ENCODE measurements at regions not wholly inside any gene's neighbourhood (a gene's known extent, or its start where the extent isn't known, plus 50 kb on each side); places are given as distances from the start of the nearest gene placed in this dataset.
"Not testable (repeated sequence)": the region's sequence is repeated elsewhere in the genome, so short reads cannot be mapped to it uniquely, and the experiment has no call there.

DNA sequence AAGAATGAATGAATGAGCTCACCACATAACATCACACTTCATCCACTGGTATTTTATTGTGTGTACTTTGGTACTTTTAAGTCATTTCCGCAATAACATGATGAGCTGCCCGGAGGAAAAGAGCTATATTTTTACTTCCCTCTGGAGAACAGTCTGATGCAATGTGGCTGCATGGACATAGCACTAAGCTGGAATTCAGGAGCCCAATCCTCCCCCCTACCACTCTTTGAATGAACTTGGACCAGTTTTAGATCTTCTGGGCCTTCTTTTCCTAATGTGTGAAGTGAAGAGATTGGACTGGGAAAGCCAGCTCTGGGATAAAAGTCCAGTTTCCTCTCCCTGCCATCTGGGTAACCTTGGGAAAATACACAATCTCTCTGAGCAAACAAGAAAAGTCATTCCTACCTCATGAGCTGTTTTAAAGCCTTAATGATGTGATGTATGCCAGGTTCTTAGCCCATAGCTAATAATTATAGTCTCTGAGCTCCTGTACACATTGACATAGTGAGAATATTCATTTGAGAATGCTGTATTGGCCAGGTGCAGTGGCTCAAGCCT, 79.3 kb downstream of the ABCC12 start:
- DNase-seq (no peak), ATAC-seq (ENCODE audit: low read depth in 2 of 2) (no peak)
- H3K9me3 ChIP-seq (ENCODE audit: control insufficient read depth in 2 of 2, low read length in 2 of 2) = no peaks in the 10 kb centered on the region
- H3K27me3 ChIP-seq (ENCODE audit: control insufficient read depth, insufficient read depth, low read length) = no peaks in the 10 kb centered on the region
- H3K4me1 ChIP-seq (ENCODE audit: control insufficient read depth, insufficient read depth, low read length, poor library complexity, severe bottlenecking) = no peaks in the 10 kb centered on the region
- no peaks in the 10 kb centered on the region for H3K36me3 ChIP-seq (ENCODE audit: control insufficient read depth, insufficient read depth, low read length)
- Mint-ChIP-seq H3K4me3 (no peak overlapping the region), H3K9me3 (peaks cover 0 to 5% (median 0%) of the 10 kb centered on the region in 7 donors), H3K36me3 (no peaks in the 10 kb centered on the region), H3K27me3 (peaks cover 4% of the 10 kb centered on the region), H3K27ac (no peak overlapping the region), H3K4me1 (no peaks in the 10 kb centered on the region)
- H3K27ac ChIP-seq (ENCODE audit: insufficient read depth, low read length, poor library complexity, severe bottlenecking) = no peak overlapping the region
- H3K4me3 ChIP-seq (ENCODE audit: low read depth, low read length) = no peak overlapping the region

DNA sequence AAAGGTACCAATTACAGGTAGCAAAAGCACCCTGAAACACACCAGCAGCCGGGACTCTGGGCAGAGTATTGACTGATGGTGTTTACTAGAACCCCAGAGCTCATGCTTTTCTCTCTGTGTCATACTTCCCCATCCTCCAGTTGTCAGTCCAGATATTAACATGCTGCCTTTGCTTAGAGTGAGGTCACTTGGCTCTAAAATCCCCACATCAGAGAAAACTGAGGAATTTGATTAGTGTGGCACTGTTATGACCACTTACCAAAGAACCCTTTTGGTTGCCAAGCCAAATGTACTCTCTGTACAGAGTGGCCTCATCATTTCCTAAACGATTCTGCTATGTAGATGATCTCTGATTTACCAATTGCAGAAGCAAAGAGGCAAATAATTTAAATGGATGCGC, 80.4 kb downstream of the ABCC12 start:
- H3K36me3 ChIP-seq (ENCODE audit: control insufficient read depth, insufficient read depth, low read length) = no peaks in the 10 kb centered on the region
- Mint-ChIP-seq H3K4me1 (no peaks in the 10 kb centered on the region), H3K4me3 (no peak overlapping the region), H3K27me3 (peaks cover 4% of the 10 kb centered on the region), H3K27ac (no peak overlapping the region), H3K9me3 (peaks cover 0 to 8% (median 0%) of the 10 kb centered on the region in 7 donors), H3K36me3 (no peaks in the 10 kb centered on the region)
- no peak overlapping the region for H3K27ac ChIP-seq (ENCODE audit: insufficient read depth, low read length, poor library complexity, severe bottlenecking)
- no peak for DNase-seq
- no peaks in the 10 kb centered on the region for H3K4me1 ChIP-seq (ENCODE audit: control insufficient read depth, insufficient read depth, low read length, poor library complexity, severe bottlenecking)
- ATAC-seq (ENCODE audit: low read depth in 2 of 2) = no peak
- no peak overlapping the region for H3K4me3 ChIP-seq (ENCODE audit: low read depth, low read length)
- no peaks in the 10 kb centered on the region for H3K27me3 ChIP-seq (ENCODE audit: control insufficient read depth, insufficient read depth, low read length)
- no peaks in the 10 kb centered on the region for H3K9me3 ChIP-seq (ENCODE audit: control insufficient read depth in 2 of 2, low read length in 2 of 2)

DNA sequence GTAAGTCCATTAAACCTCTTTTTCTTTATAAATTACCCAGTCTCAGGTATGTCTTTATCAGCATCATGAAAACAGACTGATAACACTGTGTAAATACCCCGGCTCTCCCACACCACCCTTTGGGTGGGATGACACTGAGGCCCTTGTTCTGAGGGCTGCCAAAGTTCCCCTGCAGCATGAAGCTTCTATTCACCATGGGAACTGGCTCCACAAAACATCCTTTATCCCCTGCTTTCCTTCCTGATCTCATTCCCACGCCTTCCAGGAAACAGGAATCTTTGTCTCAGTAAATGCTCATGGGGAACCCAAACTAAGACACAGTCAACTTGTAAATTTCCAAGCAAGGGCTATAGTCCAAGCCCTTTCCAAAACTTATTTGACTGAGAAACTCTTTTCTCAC, 88.4 kb downstream of the ABCC12 start:
- Mint-ChIP-seq H3K4me3 (no peak overlapping the region), H3K4me1 (no peaks in the 10 kb centered on the region), H3K9me3 (peaks cover 0 to 7% (median 1%) of the 10 kb centered on the region in 7 donors), H3K36me3 (no peaks in the 10 kb centered on the region), H3K27me3 (peaks cover 17% of the 10 kb centered on the region), H3K27ac (no peak overlapping the region)
- Histone ChIP-seq H3K4me3 (ENCODE audit: low read depth, low read length) (no peak overlapping the region), H3K36me3 (ENCODE audit: control insufficient read depth, insufficient read depth, low read length) (no peaks in the 10 kb centered on the region), H3K4me1 (ENCODE audit: control insufficient read depth, insufficient read depth, low read length, poor library complexity, severe bottlenecking) (no peaks in the 10 kb centered on the region), H3K27ac (ENCODE audit: insufficient read depth, low read length, poor library complexity, severe bottlenecking) (no peak overlapping the region), H3K27me3 (ENCODE audit: control insufficient read depth, insufficient read depth, low read length) (no peaks in the 10 kb centered on the region), H3K9me3 (ENCODE audit: control insufficient read depth in 2 of 2, low read length in 2 of 2) (no peaks in the 10 kb centered on the region)
- DNase-seq = no peak
- no peak for ATAC-seq (ENCODE audit: low read depth in 2 of 2)

DNA sequence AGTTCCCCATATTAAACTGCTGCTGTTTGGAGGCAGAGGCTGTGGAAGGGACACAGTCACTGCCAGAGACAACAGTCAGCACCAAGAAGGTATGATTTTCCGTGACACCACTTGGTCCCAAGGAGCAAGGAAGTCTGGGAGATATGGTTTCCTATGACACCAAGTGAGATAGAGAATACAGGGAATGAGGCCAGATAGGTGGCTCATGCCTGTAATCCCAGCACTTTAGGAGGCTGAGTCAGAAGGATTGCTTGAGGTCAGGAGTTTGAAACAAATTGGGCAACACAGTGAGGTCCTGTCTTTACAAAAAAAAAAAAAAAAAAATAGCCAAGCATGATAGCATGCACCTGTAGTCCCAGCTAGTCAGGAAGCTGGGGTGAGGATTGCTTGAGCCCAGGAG, 90.8 kb downstream of the ABCC12 start:
- Mint-ChIP-seq H3K4me1 (no peaks in the 10 kb centered on the region), H3K9me3 (peaks cover 0 to 8% (median 1%) of the 10 kb centered on the region in 7 donors), H3K27ac (no peak overlapping the region), H3K4me3 (no peak overlapping the region), H3K36me3 (no peaks in the 10 kb centered on the region), H3K27me3 (peaks cover 18% of the 10 kb centered on the region)
- no peaks in the 10 kb centered on the region for H3K4me1 ChIP-seq (ENCODE audit: control insufficient read depth, insufficient read depth, low read length, poor library complexity, severe bottlenecking)
- no peak for DNase-seq
- no peaks in the 10 kb centered on the region for H3K36me3 ChIP-seq (ENCODE audit: control insufficient read depth, insufficient read depth, low read length)
- ATAC-seq (ENCODE audit: low read depth in 2 of 2) = no peak
- no peaks in the 10 kb centered on the region for H3K9me3 ChIP-seq (ENCODE audit: control insufficient read depth in 2 of 2, low read length in 2 of 2)
- H3K27me3 ChIP-seq (ENCODE audit: control insufficient read depth, insufficient read depth, low read length) = no peaks in the 10 kb centered on the region
- no peak overlapping the region for H3K27ac ChIP-seq (ENCODE audit: insufficient read depth, low read length, poor library complexity, severe bottlenecking)
- H3K4me3 ChIP-seq (ENCODE audit: low read depth, low read length) = no peak overlapping the region

DNA sequence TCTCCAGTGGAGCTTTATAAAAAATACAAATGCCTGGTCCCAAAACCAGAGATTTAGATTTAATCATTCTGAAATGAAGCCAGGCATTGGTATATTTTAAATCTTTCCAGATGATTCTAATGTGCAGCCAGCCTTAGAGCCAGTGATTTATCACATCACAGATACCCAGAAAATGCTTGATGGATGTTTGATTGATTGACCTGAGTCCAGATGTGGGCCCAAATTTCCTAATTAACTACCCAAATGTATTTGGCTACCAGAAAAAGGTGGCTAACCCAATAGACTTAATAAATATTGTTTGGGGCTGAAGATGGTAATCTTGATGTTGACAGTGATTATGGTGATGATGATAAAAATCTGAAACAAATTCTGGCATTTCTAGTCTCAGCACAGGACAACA, 93.1 kb downstream of the ABCC12 start:
- no peaks in the 10 kb centered on the region for H3K36me3 Mint-ChIP-seq
- H3K9me3 ChIP-seq (ENCODE audit: control insufficient read depth in 2 of 2, low read length in 2 of 2) = no peaks in the 10 kb centered on the region
- no peaks in the 10 kb centered on the region for H3K36me3 ChIP-seq (ENCODE audit: control insufficient read depth, insufficient read depth, low read length)
- H3K27me3 ChIP-seq (ENCODE audit: control insufficient read depth, insufficient read depth, low read length) = no peaks in the 10 kb centered on the region
- no peak for DNase-seq
- peaks cover 15% of the 10 kb centered on the region for H3K27me3 Mint-ChIP-seq
- H3K27ac ChIP-seq (ENCODE audit: insufficient read depth, low read length, poor library complexity, severe bottlenecking) = no peak overlapping the region
- no peaks in the 10 kb centered on the region for H3K4me1 Mint-ChIP-seq
- H3K27ac Mint-ChIP-seq = no peak overlapping the region
- peaks cover 0 to 7% (median 0%) of the 10 kb centered on the region in 7 donors for H3K9me3 Mint-ChIP-seq
- no peak for ATAC-seq (ENCODE audit: low read depth in 2 of 2)
- no peak overlapping the region for H3K4me3 Mint-ChIP-seq
- H3K4me1 ChIP-seq (ENCODE audit: control insufficient read depth, insufficient read depth, low read length, poor library complexity, severe bottlenecking) = no peaks in the 10 kb centered on the region
- no peak overlapping the region for H3K4me3 ChIP-seq (ENCODE audit: low read depth, low read length)

DNA sequence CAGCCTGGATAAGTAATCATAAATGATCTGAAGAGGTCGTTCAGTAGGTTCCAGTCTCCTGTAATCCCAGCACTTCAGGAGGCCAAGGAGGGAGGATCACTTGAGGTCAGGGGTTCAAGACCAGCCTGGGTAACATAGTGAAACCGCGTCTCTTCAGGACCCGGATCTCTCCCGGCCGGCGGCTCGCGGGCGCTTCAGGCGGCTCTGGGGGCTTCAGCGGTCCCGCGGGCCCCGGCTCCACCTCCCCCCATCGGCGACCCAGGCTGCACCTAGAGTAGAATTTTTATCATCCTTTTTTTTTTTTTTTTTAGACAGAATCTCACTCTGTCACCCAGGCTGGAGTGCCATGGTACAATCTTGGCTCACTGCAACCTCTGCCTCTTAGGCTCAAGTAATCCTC, 95.9 kb downstream of the ABCC12 start:
- ATAC-seq (ENCODE audit: low read depth in 2 of 2) = no peak
- peaks cover 0 to 7% (median 0%) of the 10 kb centered on the region in 7 donors for H3K9me3 Mint-ChIP-seq

DNA sequence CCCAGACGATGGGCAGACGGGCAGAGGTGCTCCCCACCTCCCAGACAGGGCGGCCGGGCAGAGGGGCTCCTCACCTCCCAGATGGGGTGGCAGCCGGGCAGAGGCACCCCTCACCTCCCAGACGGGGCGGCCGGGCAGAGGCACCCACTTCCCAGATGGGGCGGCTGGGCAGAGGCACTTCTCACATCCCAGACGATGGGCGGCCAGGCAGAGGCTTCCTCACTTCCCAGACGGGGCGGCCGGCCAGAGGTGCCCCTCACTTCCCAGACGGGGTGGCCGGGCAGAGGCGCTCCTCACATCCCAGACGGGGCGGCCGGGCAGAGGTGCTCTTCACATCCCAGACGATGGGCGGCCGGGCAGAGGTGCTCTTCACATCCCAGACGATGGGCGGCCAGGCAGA, 96.6 kb downstream of the ABCC12 start:
- not testable (repeated sequence) for H3K9me3 Mint-ChIP-seq; H3K27me3 ChIP-seq (ENCODE audit: control insufficient read depth, insufficient read depth, low read length); ATAC-seq (ENCODE audit: low read depth in 2 of 2); H3K27ac Mint-ChIP-seq; H3K4me1 ChIP-seq (ENCODE audit: control insufficient read depth, insufficient read depth, low read length, poor library complexity, severe bottlenecking); H3K4me3 ChIP-seq (ENCODE audit: low read depth, low read length); H3K27ac ChIP-seq (ENCODE audit: insufficient read depth, low read length, poor library complexity, severe bottlenecking); H3K36me3 ChIP-seq (ENCODE audit: control insufficient read depth, insufficient read depth, low read length); H3K36me3 Mint-ChIP-seq; H3K9me3 ChIP-seq (ENCODE audit: control insufficient read depth in 2 of 2, low read length in 2 of 2); H3K4me3 Mint-ChIP-seq; DNase-seq; H3K4me1 Mint-ChIP-seq
- peaks cover 24% of the 10 kb centered on the region for H3K27me3 Mint-ChIP-seq

More for the DNA sequence above, 95.9 kb downstream of the ABCC12 start:
- no peaks in the 10 kb centered on the region for H3K36me3 ChIP-seq (ENCODE audit: control insufficient read depth, insufficient read depth, low read length)
- H3K27ac ChIP-seq (ENCODE audit: insufficient read depth, low read length, poor library complexity, severe bottlenecking) = no peak overlapping the region
- H3K27me3 ChIP-seq (ENCODE audit: control insufficient read depth, insufficient read depth, low read length) = no peaks in the 10 kb centered on the region
- no peaks in the 10 kb centered on the region for H3K9me3 ChIP-seq (ENCODE audit: control insufficient read depth in 2 of 2, low read length in 2 of 2)
- no peak overlapping the region for H3K4me3 ChIP-seq (ENCODE audit: low read depth, low read length)
- H3K4me3 Mint-ChIP-seq = no peak overlapping the region
- H3K4me1 ChIP-seq (ENCODE audit: control insufficient read depth, insufficient read depth, low read length, poor library complexity, severe bottlenecking) = peaks cover under 1% of the 10 kb centered on the region
- no peak for DNase-seq
- H3K4me1 Mint-ChIP-seq = peaks cover 0 to 7% (median 0%) of the 10 kb centered on the region in 4 donors
- H3K27ac Mint-ChIP-seq = no peak overlapping the region
- H3K36me3 Mint-ChIP-seq = no peaks in the 10 kb centered on the region
- peaks cover 16% of the 10 kb centered on the region for H3K27me3 Mint-ChIP-seq

DNA sequence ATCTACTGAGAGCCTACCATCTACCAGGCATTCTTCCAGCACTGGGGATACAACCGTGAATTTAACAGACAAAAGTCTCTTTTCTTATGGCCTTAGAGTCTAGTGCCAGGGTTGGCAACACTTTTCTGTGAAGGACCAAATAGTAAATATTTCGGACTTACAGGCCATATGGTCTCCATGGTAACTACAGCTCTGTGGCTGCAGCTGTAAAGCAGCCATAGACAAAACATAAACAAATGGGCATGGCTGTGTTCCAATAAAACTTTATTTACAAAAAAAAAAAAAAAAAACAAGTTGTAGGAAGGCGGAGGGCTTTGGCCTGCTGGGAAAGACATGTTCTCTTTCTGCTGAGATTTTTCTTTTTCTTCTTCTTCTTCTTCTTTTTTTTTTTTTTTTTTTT, 98.7 kb downstream of the ABCC12 start:
- H3K4me1 Mint-ChIP-seq = peaks cover 0 to 10% (median 0%) of the 10 kb centered on the region in 4 donors
- DNase-seq = no peak
- Histone ChIP-seq H3K27ac (ENCODE audit: insufficient read depth, low read length, poor library complexity, severe bottlenecking) (no peak overlapping the region), H3K27me3 (ENCODE audit: control insufficient read depth, insufficient read depth, low read length) (peaks cover 6% of the 10 kb centered on the region), H3K4me1 (ENCODE audit: control insufficient read depth, insufficient read depth, low read length, poor library complexity, severe bottlenecking) (peaks cover 4% of the 10 kb centered on the region), H3K36me3 (ENCODE audit: control insufficient read depth, insufficient read depth, low read length) (no peaks in the 10 kb centered on the region), H3K4me3 (ENCODE audit: low read depth, low read length) (no peak overlapping the region), H3K9me3 (ENCODE audit: control insufficient read depth in 2 of 2, low read length in 2 of 2) (no peaks in the 10 kb centered on the region)
- ATAC-seq (ENCODE audit: low read depth in 2 of 2) = no peak
- H3K27me3 Mint-ChIP-seq = peaks cover 34% of the 10 kb centered on the region
- no peaks in the 10 kb centered on the region for H3K36me3 Mint-ChIP-seq
- H3K9me3 Mint-ChIP-seq = peaks cover 0 to 3% (median 0%) of the 10 kb centered on the region in 7 donors
- no peak overlapping the region for H3K4me3 Mint-ChIP-seq
- peak overlapping the region in 1 of 3 donors; percentile 73 for H3K27ac Mint-ChIP-seq
